Stimulated activated naive CD8-positive, alpha-beta T cell treated with anti-CD3 and anti-CD28 coated beads, Interleukin-15, Interleukin-2, amounts not matched to agents 100 ng/mL and 50 ng/mL, for 24 hours (primary cell): ENCODE measurements at regions not wholly inside any gene's neighbourhood (a gene's known extent, or its start where the extent isn't known, plus 50 kb on each side); places are given as distances from the start of the nearest gene placed in this dataset.
A peak's percentile ranks its signal among the peaks of the same experiment; 100 is the strongest.
"Not testable (repeated sequence)": the region's sequence is repeated elsewhere in the genome, so short reads cannot be mapped to it uniquely, and the experiment has no call there.

ENCODE experiments used
- H3K27ac Mint-ChIP-seq: one replicate; pipeline ENCODE4 v1.8.0; 2021; ENCODE audit warnings: mild to moderate bottlenecking, mixed read lengths
- H3K27me3 Mint-ChIP-seq: one replicate; pipeline ENCODE4 v1.8.0; 2021; ENCODE audit warnings: mixed read lengths
- H3K36me3 Mint-ChIP-seq: one replicate; pipeline ENCODE4 v1.8.0; 2021; ENCODE audit warnings: low read depth, mixed read lengths
- H3K4me1 Mint-ChIP-seq: one replicate; pipeline ENCODE4 v1.8.0; 2021; ENCODE audit warnings: low read depth, mixed read lengths
- H3K4me3 Mint-ChIP-seq: one replicate; pipeline ENCODE4 v1.8.0; 2021; ENCODE audit warnings: mild to moderate bottlenecking, mixed read lengths
- H3K9me3 Mint-ChIP-seq: one replicate; pipeline ENCODE4 v1.8.0; 2021; ENCODE audit warnings: mixed read lengths

GRCh38 chr5:1648806-1649205, 125.0 kb upstream of the LPCAT1 start:
- H3K4me3 Mint-ChIP-seq: no peak overlapping the region
- no peaks in the 10 kb centered on the region for H3K36me3 Mint-ChIP-seq
- H3K9me3 Mint-ChIP-seq: no peaks in the 10 kb centered on the region
- no peak overlapping the region for H3K27ac Mint-ChIP-seq
- H3K4me1 Mint-ChIP-seq: peaks cover 11% of the 10 kb centered on the region
- peaks cover 50% of the 10 kb centered on the region for H3K27me3 Mint-ChIP-seq

- H3K27me3 Mint-ChIP-seq: peaks cover 49% of the 10 kb centered on the region
- peaks cover 4% of the 10 kb centered on the region for H3K4me1 Mint-ChIP-seq
- no peaks in the 10 kb centered on the region for H3K36me3 Mint-ChIP-seq
- no peaks in the 10 kb centered on the region for H3K9me3 Mint-ChIP-seq
- H3K27ac Mint-ChIP-seq: no peak overlapping the region
- no peak overlapping the region for H3K4me3 Mint-ChIP-seq
Observed at GRCh38 chr5:1647580-1647979, 123.8 kb upstream of the LPCAT1 start.

GRCh38 chr5:1644810-1645571, 121.2 kb upstream of the LPCAT1 start:
- Mint-ChIP-seq H3K36me3 (no peaks in the 10 kb centered on the region), H3K9me3 (no peaks in the 10 kb centered on the region), H3K27me3 (peaks cover 42% of the 10 kb centered on the region), H3K4me3 (no peak overlapping the region), H3K4me1 (peaks cover 15% of the 10 kb centered on the region), H3K27ac (no peak overlapping the region)

- not testable (repeated sequence) for H3K36me3 Mint-ChIP-seq, H3K27ac Mint-ChIP-seq, H3K4me3 Mint-ChIP-seq, H3K9me3 Mint-ChIP-seq
- H3K4me1 Mint-ChIP-seq: peaks cover 15% of the 10 kb centered on the region
- H3K27me3 Mint-ChIP-seq: peaks cover 36% of the 10 kb centered on the region
Observed at GRCh38 chr5:1644393-1644809, 120.6 kb upstream of the LPCAT1 start.

GRCh38 chr5:1643651-1644392, 120.1 kb upstream of the LPCAT1 start:
- Mint-ChIP-seq H3K9me3 (no peaks in the 10 kb centered on the region), H3K4me1 (peaks cover 15% of the 10 kb centered on the region), H3K27ac (no peak overlapping the region), H3K4me3 (no peak overlapping the region), H3K27me3 (peaks cover 31% of the 10 kb centered on the region), H3K36me3 (no peaks in the 10 kb centered on the region)

- peaks cover 15% of the 10 kb centered on the region for H3K4me1 Mint-ChIP-seq
- H3K27me3 Mint-ChIP-seq: peaks cover 29% of the 10 kb centered on the region
- H3K36me3 Mint-ChIP-seq: no peaks in the 10 kb centered on the region
Observed at GRCh38 chr5:1642621-1643061, 118.9 kb upstream of the LPCAT1 start.

GRCh38 chr5:1642221-1642620, 118.5 kb upstream of the LPCAT1 start:
- Mint-ChIP-seq H3K4me3 (no peak overlapping the region), H3K27ac (no peak overlapping the region), H3K27me3 (peaks cover 29% of the 10 kb centered on the region), H3K36me3 (no peaks in the 10 kb centered on the region), H3K9me3 (no peaks in the 10 kb centered on the region), H3K4me1 (peaks cover 15% of the 10 kb centered on the region)

More at GRCh38 chr5:1642621-1643061, 118.9 kb upstream of the LPCAT1 start:
- H3K9me3 Mint-ChIP-seq: no peaks in the 10 kb centered on the region
- H3K27ac Mint-ChIP-seq: no peak overlapping the region
- no peak overlapping the region for H3K4me3 Mint-ChIP-seq

- H3K36me3 Mint-ChIP-seq: no peaks in the 10 kb centered on the region
Observed at GRCh38 chr5:1641560-1642166, 117.9 kb upstream of the LPCAT1 start.

GRCh38 chr5:1641041-1641440, 117.3 kb upstream of the LPCAT1 start:
- Mint-ChIP-seq H3K36me3 (no peaks in the 10 kb centered on the region), H3K27ac (no peak overlapping the region), H3K4me1 (peaks cover 20% of the 10 kb centered on the region), H3K4me3 (no peak overlapping the region), H3K9me3 (no peaks in the 10 kb centered on the region), H3K27me3 (peaks cover 25% of the 10 kb centered on the region)

More at GRCh38 chr5:1641560-1642166, 117.9 kb upstream of the LPCAT1 start:
- Mint-ChIP-seq H3K4me1 (peaks cover 15% of the 10 kb centered on the region), H3K4me3 (no peak overlapping the region), H3K27ac (peak overlapping the region; percentile 80), H3K27me3 (peaks cover 28% of the 10 kb centered on the region), H3K9me3 (no peaks in the 10 kb centered on the region)

- Mint-ChIP-seq H3K27me3 (peaks cover 19% of the 10 kb centered on the region), H3K4me1 (peaks cover 26% of the 10 kb centered on the region), H3K4me3 (no peak overlapping the region), H3K27ac (no peak overlapping the region), H3K9me3 (no peaks in the 10 kb centered on the region), H3K36me3 (no peaks in the 10 kb centered on the region)
Observed at GRCh38 chr5:1640421-1640881, 116.7 kb upstream of the LPCAT1 start.

- no peaks in the 10 kb centered on the region for H3K9me3 Mint-ChIP-seq
- H3K27ac Mint-ChIP-seq: no peak overlapping the region
- no peaks in the 10 kb centered on the region for H3K36me3 Mint-ChIP-seq
- H3K4me1 Mint-ChIP-seq: peaks cover 32% of the 10 kb centered on the region
- peaks cover 19% of the 10 kb centered on the region for H3K27me3 Mint-ChIP-seq
- no peak overlapping the region for H3K4me3 Mint-ChIP-seq
Observed at GRCh38 chr5:1639757-1640156, 116.0 kb upstream of the LPCAT1 start.

GRCh38 chr5:1638658-1639400, 115.1 kb upstream of the LPCAT1 start:
- peaks cover 15% of the 10 kb centered on the region for H3K27me3 Mint-ChIP-seq
- H3K36me3 Mint-ChIP-seq: no peaks in the 10 kb centered on the region
- no peak overlapping the region for H3K27ac Mint-ChIP-seq
- no peak overlapping the region for H3K4me3 Mint-ChIP-seq
- H3K9me3 Mint-ChIP-seq: no peaks in the 10 kb centered on the region
- peaks cover 35% of the 10 kb centered on the region for H3K4me1 Mint-ChIP-seq

GRCh38 chr5:1637639-1638481, 114.1 kb upstream of the LPCAT1 start:
- no peak overlapping the region for H3K27ac Mint-ChIP-seq
- H3K36me3 Mint-ChIP-seq: no peaks in the 10 kb centered on the region
- H3K4me1 Mint-ChIP-seq: peaks cover 40% of the 10 kb centered on the region
- H3K9me3 Mint-ChIP-seq: no peaks in the 10 kb centered on the region
- no peak overlapping the region for H3K4me3 Mint-ChIP-seq
- H3K27me3 Mint-ChIP-seq: peaks cover 8% of the 10 kb centered on the region
